ENCODE measurements at regions not wholly inside any gene's neighbourhood (a gene's known extent, or its start where the extent isn't known, plus 50 kb on each side); places are given as distances from the start of the nearest gene placed in this dataset.
A peak's percentile ranks its signal among the peaks of the same experiment; 100 is the strongest.

GRCh38 chr2:120933693-120934573, 198.3 kb downstream of the GLI2 start:
- BruUV-seq (replicated peaks) = no TSS peak
- Histone ChIP-seq H4K20me1 (ENCODE audit: insufficient read depth, low read length) (no peaks in the 10 kb centered on the region), H3K9ac (ENCODE audit: insufficient read depth, low read depth, low read length) (no peak overlapping the region), H3K4me2 (ENCODE audit: low read depth, low read length) (peak overlapping the region; percentile 87), H2AFZ (ENCODE audit: low read length) (no peak overlapping the region), H3K27ac (ENCODE audit: extremely low read length, insufficient read depth, low read length) (no peak overlapping the region), H3K79me2 (ENCODE audit: insufficient read depth, low read length) (no peaks in the 10 kb centered on the region), H3K9me3 (ENCODE audit: low read length) (peaks cover 7% of the 10 kb centered on the region), H3K4me3 (replicated peaks in 1 of 3; ENCODE audit: insufficient read depth in 1 of 3, low read depth in 2 of 3, low read length in 3 of 3) (peak overlapping the region in 2 of 3 experiments; percentile 13 to 63; a peak in 3 of 6 replicates), H3K36me3 (replicated peaks in 1 of 2; ENCODE audit: control insufficient read depth in 1 of 2, insufficient read depth in 2 of 2, low read length in 2 of 2) (no peaks in the 10 kb centered on the region), H3K4me1 (ENCODE audit: insufficient read depth, low read length) (peaks cover 65% of the 10 kb centered on the region), H3K27me3 (ENCODE audit: control insufficient read depth in 1 of 2, insufficient read depth in 2 of 2, low read length in 2 of 2) (peaks cover 2 to 15% of the 10 kb centered on the region in 2 experiments; a peak in 2 of 5 replicates)
- in situ Hi-C loops (cut with HindIII; ENCODE audit: extremely low pct_ligation_motif_present, low pct_unique_long_range_greater_than_20kb) = no loop called here
- ChIA-PET CTCF (ENCODE audit: low intra/inter-chr PET ratio, low total read pairs) (no interaction called here), POLR2A (no interaction called here)
- peak; percentile 75 for FAIRE-seq
- intact Hi-C loops (cut with micrococcal nuclease; ENCODE audit: unreplicated experiment) = no loop called here
- peak; percentile 51 for DNase-seq (ENCODE audit: low spot score)
- 53% methylated on average over 18 of the region's 19 CpGs for WGBS (ENCODE audit: low lambda C conversion rate)
- peak; percentile 10 for ATAC-seq
- peak; percentile 10 for TF ChIP-seq YY1 (IDR thresholded peaks at IDR 0.05; ENCODE audit: insufficient read depth, insufficient replicate concordance, low read depth, low read length)
- no peak for TF ChIP-seq ZNF761 (CRISPR knock-in tag; conservative IDR thresholded peaks at IDR 0.05)
- no peak for TF ChIP-seq ATRX (CRISPR knock-in tag; IDR thresholded peaks at IDR 0.05; ENCODE audit: borderline replicate concordance)
- 0 out of 2 replicates have a peak, but pooled peaks have one; percentile 16 for TF ChIP-seq NFAT5 (CRISPR knock-in tag; IDR thresholded peaks at IDR 0.05)
- TF ChIP-seq HNRNPL (IDR thresholded peaks at IDR 0.05; ENCODE audit: low read depth, low read length) = no peak
- TF ChIP-seq ARNT2 (CRISPR knock-in tag; IDR thresholded peaks at IDR 0.05; ENCODE audit: low read depth) = no peak
- no peak for TF ChIP-seq KLF6 (CRISPR knock-in tag; IDR thresholded peaks at IDR 0.05)
- no peak for TF ChIP-seq HDAC2 (CRISPR knock-in tag; IDR thresholded peaks at IDR 0.05)
- TF ChIP-seq SALL2 (CRISPR knock-in tag; IDR thresholded peaks at IDR 0.05) = no peak
- TF ChIP-seq UBTF (CRISPR knock-in tag; IDR thresholded peaks at IDR 0.05) = no peak
- no peak for TF ChIP-seq PATZ1 (CRISPR knock-in tag; IDR thresholded peaks at IDR 0.05)
- peak; percentile 1; the same call in 1 of the 2 replicates for TF ChIP-seq MTA1 (CRISPR knock-in tag; IDR thresholded peaks at IDR 0.05; ENCODE audit: borderline replicate concordance)

All from HepG2 (cell line).